HL-60 (cell line): ENCODE measurements at regions not wholly inside any gene's neighbourhood (a gene's known extent, or its start where the extent isn't known, plus 50 kb on each side); places are given as distances from the start of the nearest gene placed in this dataset.

Experiments
- DNase-seq, 2 experiments: peaks; one replicate each; pipeline ENCODE4 v3.0.0-alpha.2; 2010 to 2020; ENCODE audit warnings: low read depth in 1 of 2, low spot score in 1 of 2
- H3K27ac ChIP-seq: fragments of 250-450 bp; sonication (Bioruptor Pico); replicated peaks from 2 replicates; pipeline ENCODE4 v1.5.1; 2020; ENCODE audit warnings: mild to moderate bottlenecking, moderate library complexity
- H3K27me3 ChIP-seq: fragments of 250-450 bp; sonication (Bioruptor Pico); 2 replicates; pipeline ENCODE4 v1.5.1; 2021; ENCODE audit warnings: mild to moderate bottlenecking, moderate library complexity; ENCODE audit not compliant: insufficient read depth, poor library complexity, severe bottlenecking
- H3K4me3 ChIP-seq: replicated peaks from 2 replicates; pipeline ENCODE4 v1.5.1; 2011; ENCODE audit warnings: mild to moderate bottlenecking, control low read depth, low read length; ENCODE audit not compliant: insufficient read depth
- CTCF ChIP-seq: IDR thresholded peaks from one replicate; pipeline ENCODE4 v1.5.1; 2011; ENCODE audit warnings: low read length, control low read depth, inconsistent platforms; ENCODE audit not compliant: insufficient read depth
- GABPA ChIP-seq: IDR thresholded peaks from 2 replicates; pipeline ENCODE4 v1.6.1; 2012; ENCODE audit warnings: low read depth
- POLR2AphosphoS5 ChIP-seq: IDR thresholded peaks from 2 replicates; pipeline ENCODE4 v1.6.1; 2012; ENCODE audit warnings: low read depth
- REST ChIP-seq: IDR thresholded peaks from 2 replicates; pipeline ENCODE4 v1.6.1; 2012; ENCODE audit warnings: low read depth; ENCODE audit not compliant: insufficient replicate concordance
- SPI1 ChIP-seq: IDR thresholded peaks from 2 replicates; pipeline ENCODE4 v1.6.1; 2012; ENCODE audit warnings: low read depth, mild to moderate bottlenecking, borderline replicate concordance

GRCh38 chr1:5067246-5067645 lies 412.8 kb downstream of the AJAP1 start:
- Histone ChIP-seq H3K4me3 (no peak overlapping the region), H3K27me3 (no peaks in the 10 kb centered on the region), H3K27ac (no peak overlapping the region)
- no peak for DNase-seq
- no peak for TF ChIP-seq CTCF
- TF ChIP-seq REST: no peak
- no peak for TF ChIP-seq GABPA
- no peak for TF ChIP-seq POLR2AphosphoS5
- no peak for TF ChIP-seq SPI1

GRCh38 chr1:5053744-5054143 lies 399.3 kb downstream of the AJAP1 start:
- no peak for DNase-seq
- H3K27me3 ChIP-seq: peaks cover 2% of the 10 kb centered on the region
- TF ChIP-seq POLR2AphosphoS5 (no peak), GABPA (no peak)
- no peak overlapping the region for H3K27ac ChIP-seq
- H3K4me3 ChIP-seq: no peak overlapping the region

GRCh38 chr1:5029136-5029535 lies 374.7 kb downstream of the AJAP1 start:
- Histone ChIP-seq H3K27ac (no peak overlapping the region), H3K4me3 (no peak overlapping the region), H3K27me3 (no peaks in the 10 kb centered on the region)
- TF ChIP-seq GABPA (no peak), POLR2AphosphoS5 (no peak), REST (no peak), SPI1 (no peak), CTCF (no peak)
- DNase-seq: no peak

- TF ChIP-seq GABPA: no peak
- no peak for TF ChIP-seq SPI1
- TF ChIP-seq POLR2AphosphoS5: no peak
- no peak for TF ChIP-seq REST
- TF ChIP-seq CTCF: no peak
- no peak for DNase-seq
- H3K27ac ChIP-seq: no peak overlapping the region
- H3K4me3 ChIP-seq: no peak overlapping the region
- H3K27me3 ChIP-seq: no peaks in the 10 kb centered on the region
Observed at GRCh38 chr1:5012249-5012648, 357.8 kb downstream of the AJAP1 start.
